ENCODE measurements at regions not wholly inside any gene's neighbourhood (a gene's known extent, or its start where the extent isn't known, plus 50 kb on each side); places are given as distances from the start of the nearest gene placed in this dataset.
A peak's percentile ranks its signal among the peaks of the same experiment; 100 is the strongest.

- TF ChIP-seq CTCF (IDR thresholded peaks at IDR 0.05) (no peak), EZH2phosphoT487 (IDR thresholded peaks at IDR 0.05) (peak; percentile 68), EZH2 (IDR thresholded peaks at IDR 0.05) (no peak)
Measured at GRCh38 chr12:60926256-60926655, 1330.4 kb downstream of the SLC16A7 start.
